ENCODE measurements at regions not wholly inside any gene's neighbourhood (a gene's known extent, or its start where the extent isn't known, plus 50 kb on each side); places are given as distances from the start of the nearest gene placed in this dataset.

- POLR2A ChIA-PET (ENCODE audit: low non-redundant PET), result no interaction called here
- no peak for TF ChIP-seq EZH2 (IDR thresholded peaks at IDR 0.05; ENCODE audit: borderline replicate concordance, low read depth, low read length, poor library complexity, severe bottlenecking)
- TF ChIP-seq, protein P1, sequence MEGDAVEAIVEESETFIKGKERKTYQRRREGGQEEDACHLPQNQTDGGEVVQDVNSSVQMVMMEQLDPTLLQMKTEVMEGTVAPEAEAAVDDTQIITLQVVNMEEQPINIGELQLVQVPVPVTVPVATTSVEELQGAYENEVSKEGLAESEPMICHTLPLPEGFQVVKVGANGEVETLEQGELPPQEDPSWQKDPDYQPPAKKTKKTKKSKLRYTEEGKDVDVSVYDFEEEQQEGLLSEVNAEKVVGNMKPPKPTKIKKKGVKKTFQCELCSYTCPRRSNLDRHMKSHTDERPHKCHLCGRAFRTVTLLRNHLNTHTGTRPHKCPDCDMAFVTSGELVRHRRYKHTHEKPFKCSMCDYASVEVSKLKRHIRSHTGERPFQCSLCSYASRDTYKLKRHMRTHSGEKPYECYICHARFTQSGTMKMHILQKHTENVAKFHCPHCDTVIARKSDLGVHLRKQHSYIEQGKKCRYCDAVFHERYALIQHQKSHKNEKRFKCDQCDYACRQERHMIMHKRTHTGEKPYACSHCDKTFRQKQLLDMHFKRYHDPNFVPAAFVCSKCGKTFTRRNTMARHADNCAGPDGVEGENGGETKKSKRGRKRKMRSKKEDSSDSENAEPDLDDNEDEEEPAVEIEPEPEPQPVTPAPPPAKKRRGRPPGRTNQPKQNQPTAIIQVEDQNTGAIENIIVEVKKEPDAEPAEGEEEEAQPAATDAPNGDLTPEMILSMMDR (conservative IDR thresholded peaks at IDR 0.05; ENCODE audit: low read depth, low read length), result no peak
- H3K36me3 ChIP-seq (ENCODE audit: insufficient read depth, low read length, poor library complexity, severe bottlenecking), result no peaks in the 10 kb centered on the region
- H3K4me1 ChIP-seq (ENCODE audit: insufficient read depth, low read length, poor library complexity, severe bottlenecking), result no peaks in the 10 kb centered on the region
- no peaks in the 10 kb centered on the region for H3K27me3 ChIP-seq (replicated peaks; ENCODE audit: insufficient read depth, low read depth, low read length, poor library complexity)
- no peaks in the 10 kb centered on the region for H3K9me3 ChIP-seq (ENCODE audit: low read depth, low read length, poor library complexity, severe bottlenecking)
- BruUV-seq (replicated peaks), result no TSS peak
- DNase-seq (ENCODE audit: low spot score), result no peak
- no peak overlapping the region for H3K27ac ChIP-seq (ENCODE audit: low read depth, low read length, poor library complexity, severe bottlenecking)
- intact Hi-C loops (cut with micrococcal nuclease; ENCODE audit: unreplicated experiment), result no loop called here
- H3K4me3 ChIP-seq (ENCODE audit: low read depth, low read length, poor library complexity, severe bottlenecking), result no peak overlapping the region
- CTCF ChIA-PET, result no interaction called here
These were observed 69.3 kb upstream of the BZW1 start for GRCh38 chr2:200742426-200742825.

DNA sequence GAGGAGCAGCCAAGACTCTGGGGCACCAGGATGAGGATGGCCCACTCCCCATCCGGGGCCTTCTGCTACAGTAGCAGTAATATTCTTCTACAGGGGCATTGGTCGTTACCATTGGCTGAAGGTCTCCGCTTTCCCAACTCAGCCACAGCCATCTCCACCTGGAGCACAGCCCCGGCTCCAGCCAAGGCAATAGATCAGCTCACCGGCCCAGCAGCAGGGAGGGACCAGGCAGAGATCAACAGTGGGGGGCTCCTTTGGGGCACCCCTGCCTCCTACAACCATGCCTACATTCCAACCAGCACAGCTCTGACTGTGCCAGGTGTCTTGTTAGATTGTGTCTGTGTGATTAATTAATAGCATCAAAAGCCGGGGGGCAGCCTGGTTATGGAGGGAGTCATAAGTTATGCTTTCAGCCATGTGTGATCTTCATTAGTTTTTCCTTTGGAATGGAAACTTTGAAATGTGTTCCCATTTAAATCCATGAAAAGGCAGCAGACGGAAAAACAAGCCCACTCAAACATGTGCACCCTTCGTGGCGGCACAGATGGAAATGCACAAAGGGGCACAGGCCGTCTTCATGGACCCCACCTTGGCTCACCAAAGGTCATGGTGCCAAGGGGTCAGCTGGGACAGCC lies 68.6 kb upstream of the BZW1 start:
- Histone ChIP-seq H3K27ac (ENCODE audit: low read depth, low read length, poor library complexity, severe bottlenecking) (no peak overlapping the region), H3K9me3 (ENCODE audit: low read depth, low read length, poor library complexity, severe bottlenecking) (no peaks in the 10 kb centered on the region), H3K4me1 (ENCODE audit: insufficient read depth, low read length, poor library complexity, severe bottlenecking) (no peaks in the 10 kb centered on the region), H3K27me3 (replicated peaks; ENCODE audit: insufficient read depth, low read depth, low read length, poor library complexity) (no peaks in the 10 kb centered on the region), H3K4me3 (ENCODE audit: low read depth, low read length, poor library complexity, severe bottlenecking) (no peak overlapping the region), H3K36me3 (ENCODE audit: insufficient read depth, low read length, poor library complexity, severe bottlenecking) (no peaks in the 10 kb centered on the region)
- no TSS peak for BruUV-seq (replicated peaks)
- intact Hi-C loops (cut with micrococcal nuclease; ENCODE audit: unreplicated experiment), result no loop called here
- ChIA-PET CTCF (no interaction called here), POLR2A (ENCODE audit: low non-redundant PET) (no interaction called here)
- no peak for DNase-seq (ENCODE audit: low spot score)
- no peak for TF ChIP-seq EZH2 (IDR thresholded peaks at IDR 0.05; ENCODE audit: borderline replicate concordance, low read depth, low read length, poor library complexity, severe bottlenecking)
- TF ChIP-seq, protein P1 (conservative IDR thresholded peaks at IDR 0.05; ENCODE audit: low read depth, low read length), result no peak

- no peaks in the 10 kb centered on the region for H3K9me3 ChIP-seq (ENCODE audit: low read depth, low read length, poor library complexity, severe bottlenecking)
- POLR2A ChIA-PET (ENCODE audit: low non-redundant PET), result interaction anchor here (0.6 kb wide), 1 partner anchor 95 kb away, joined by 4 read pairs; no protein-coding TSS in a partner anchor
- H3K27ac ChIP-seq (ENCODE audit: low read depth, low read length, poor library complexity, severe bottlenecking), result no peak overlapping the region
- H3K4me3 ChIP-seq (ENCODE audit: low read depth, low read length, poor library complexity, severe bottlenecking), result no peak overlapping the region
- no peaks in the 10 kb centered on the region for H3K27me3 ChIP-seq (replicated peaks; ENCODE audit: insufficient read depth, low read depth, low read length, poor library complexity)
- no peak for DNase-seq (ENCODE audit: low spot score)
- no peak for TF ChIP-seq EZH2 (IDR thresholded peaks at IDR 0.05; ENCODE audit: borderline replicate concordance, low read depth, low read length, poor library complexity, severe bottlenecking)
- TF ChIP-seq, protein P1 (conservative IDR thresholded peaks at IDR 0.05; ENCODE audit: low read depth, low read length), result no peak
- CTCF ChIA-PET, result no interaction called here
- intact Hi-C loops (cut with micrococcal nuclease; ENCODE audit: unreplicated experiment), result no loop called here
- H3K36me3 ChIP-seq (ENCODE audit: insufficient read depth, low read length, poor library complexity, severe bottlenecking), result no peaks in the 10 kb centered on the region
- BruUV-seq (replicated peaks), result no TSS peak
- no peaks in the 10 kb centered on the region for H3K4me1 ChIP-seq (ENCODE audit: insufficient read depth, low read length, poor library complexity, severe bottlenecking)
These were observed 67.5 kb upstream of the BZW1 start for GRCh38 chr2:200744201-200744602.

Data from A673 (cell line).